ENCODE measurements at regions not wholly inside any gene's neighbourhood (a gene's known extent, or its start where the extent isn't known, plus 50 kb on each side); places are given as distances from the start of the nearest gene placed in this dataset.

DNA sequence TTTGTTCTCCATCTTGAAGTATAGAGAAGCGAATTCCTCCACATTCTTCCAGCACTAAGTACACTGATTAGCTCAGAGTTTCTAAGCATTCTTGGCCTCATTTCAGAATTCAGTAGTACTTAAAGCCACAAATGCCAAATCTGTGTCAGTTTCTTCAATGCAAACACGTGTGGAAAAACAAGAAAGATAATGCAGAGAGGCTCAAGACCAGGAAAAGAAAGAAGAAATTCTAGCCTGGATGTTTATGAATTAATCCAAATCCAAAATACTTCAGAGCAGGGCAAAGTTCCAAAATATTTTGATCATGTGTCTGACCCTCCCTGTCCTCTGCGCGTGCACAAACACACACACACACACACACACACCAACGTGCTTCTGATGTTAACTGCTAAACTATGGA is 457.6 kb downstream of the SLCO4C1 start:
- TF ChIP-seq, protein P1, sequence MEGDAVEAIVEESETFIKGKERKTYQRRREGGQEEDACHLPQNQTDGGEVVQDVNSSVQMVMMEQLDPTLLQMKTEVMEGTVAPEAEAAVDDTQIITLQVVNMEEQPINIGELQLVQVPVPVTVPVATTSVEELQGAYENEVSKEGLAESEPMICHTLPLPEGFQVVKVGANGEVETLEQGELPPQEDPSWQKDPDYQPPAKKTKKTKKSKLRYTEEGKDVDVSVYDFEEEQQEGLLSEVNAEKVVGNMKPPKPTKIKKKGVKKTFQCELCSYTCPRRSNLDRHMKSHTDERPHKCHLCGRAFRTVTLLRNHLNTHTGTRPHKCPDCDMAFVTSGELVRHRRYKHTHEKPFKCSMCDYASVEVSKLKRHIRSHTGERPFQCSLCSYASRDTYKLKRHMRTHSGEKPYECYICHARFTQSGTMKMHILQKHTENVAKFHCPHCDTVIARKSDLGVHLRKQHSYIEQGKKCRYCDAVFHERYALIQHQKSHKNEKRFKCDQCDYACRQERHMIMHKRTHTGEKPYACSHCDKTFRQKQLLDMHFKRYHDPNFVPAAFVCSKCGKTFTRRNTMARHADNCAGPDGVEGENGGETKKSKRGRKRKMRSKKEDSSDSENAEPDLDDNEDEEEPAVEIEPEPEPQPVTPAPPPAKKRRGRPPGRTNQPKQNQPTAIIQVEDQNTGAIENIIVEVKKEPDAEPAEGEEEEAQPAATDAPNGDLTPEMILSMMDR (conservative IDR thresholded peaks at IDR 0.05; ENCODE audit: low read length) = no peak
- no peak for TF ChIP-seq EZH2phosphoT487 (IDR thresholded peaks at IDR 0.05; ENCODE audit: borderline replicate concordance)
